ENCODE measurements at regions not wholly inside any gene's neighbourhood (a gene's known extent, or its start where the extent isn't known, plus 50 kb on each side); places are given as distances from the start of the nearest gene placed in this dataset.
A peak's percentile ranks its signal among the peaks of the same experiment; 100 is the strongest.
"Not testable (repeated sequence)": the region's sequence is repeated elsewhere in the genome, so short reads cannot be mapped to it uniquely, and the experiment has no call there.

GRCh38 chr3:75129101-75129500 is 514.6 kb upstream of the CNTN3 start:
- DNase-seq, result no peak

DNA sequence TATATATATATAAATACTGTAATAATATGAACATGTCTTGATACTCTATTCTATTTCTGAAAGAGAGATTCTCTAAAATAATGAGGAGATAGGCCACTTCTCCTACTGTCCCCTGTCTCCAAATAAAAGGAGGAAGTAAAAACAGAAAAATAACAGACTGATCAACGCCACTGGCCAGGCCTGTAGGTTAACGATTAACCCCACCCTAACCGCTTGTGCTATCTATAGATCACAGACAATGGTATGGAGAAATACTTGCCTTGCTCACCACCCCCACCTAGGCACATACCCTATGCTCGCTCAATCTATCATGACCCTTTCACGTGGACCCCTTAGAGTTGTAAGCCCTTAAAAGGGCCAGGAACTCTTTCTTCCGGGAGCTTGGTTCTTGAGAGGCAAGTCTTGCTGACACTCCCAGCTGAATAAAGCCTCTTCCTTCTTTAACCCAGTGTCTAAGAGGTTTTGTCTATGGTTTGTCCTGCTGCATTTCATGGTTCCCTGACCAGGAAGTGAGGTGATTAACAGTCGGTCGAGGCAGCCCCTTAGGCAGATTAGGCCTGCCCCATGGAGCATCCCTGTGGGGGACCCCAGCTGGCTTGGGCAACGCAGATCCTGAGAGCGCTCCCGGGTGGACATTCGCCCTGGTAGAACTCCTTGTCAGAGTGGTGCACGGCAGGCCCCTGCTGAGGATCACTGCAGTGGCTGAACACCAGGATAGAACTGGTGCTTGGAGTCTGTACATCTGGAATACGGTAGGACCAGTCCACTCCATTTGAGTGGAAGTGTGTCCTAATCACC is 521.8 kb upstream of the CNTN3 start:
- no peak for DNase-seq

- DNase-seq, result no peak
These were observed 523.9 kb upstream of the CNTN3 start for GRCh38 chr3:75138345-75138744.

DNA sequence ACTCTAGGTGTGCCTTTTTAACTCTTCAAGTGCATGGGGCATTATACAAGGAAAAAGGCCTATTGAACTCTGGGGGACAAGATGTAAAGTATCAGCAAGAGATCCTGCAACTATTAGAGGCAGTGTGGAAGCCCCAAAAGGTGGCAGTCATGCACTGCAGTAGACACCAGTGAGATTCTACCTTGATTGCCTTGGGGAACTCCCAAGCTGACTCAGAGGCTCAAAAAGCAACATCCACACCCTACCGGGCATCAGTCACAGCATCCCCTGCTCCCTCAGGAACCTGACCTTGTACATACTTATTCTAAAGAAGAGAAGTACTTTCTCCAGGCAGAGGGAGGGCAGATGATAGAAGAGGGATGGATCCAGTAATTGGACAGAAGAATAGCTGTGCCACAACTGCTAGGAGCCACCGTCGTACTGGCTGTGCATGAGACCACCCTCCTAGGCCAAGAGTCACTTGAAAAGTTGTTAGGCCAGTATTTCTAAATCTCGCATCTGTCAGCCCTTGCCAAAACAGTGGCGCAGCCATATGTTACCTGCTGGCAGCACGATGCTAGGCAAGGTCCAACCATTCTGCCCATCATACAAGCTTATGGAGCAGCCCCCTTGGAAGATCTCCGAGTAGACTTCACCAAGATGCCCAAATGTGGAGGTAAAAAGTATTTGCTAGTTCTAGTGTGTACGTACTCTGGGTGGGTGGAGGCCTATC is 523.1 kb upstream of the FRG2C start:
- no peak for DNase-seq

DNA sequence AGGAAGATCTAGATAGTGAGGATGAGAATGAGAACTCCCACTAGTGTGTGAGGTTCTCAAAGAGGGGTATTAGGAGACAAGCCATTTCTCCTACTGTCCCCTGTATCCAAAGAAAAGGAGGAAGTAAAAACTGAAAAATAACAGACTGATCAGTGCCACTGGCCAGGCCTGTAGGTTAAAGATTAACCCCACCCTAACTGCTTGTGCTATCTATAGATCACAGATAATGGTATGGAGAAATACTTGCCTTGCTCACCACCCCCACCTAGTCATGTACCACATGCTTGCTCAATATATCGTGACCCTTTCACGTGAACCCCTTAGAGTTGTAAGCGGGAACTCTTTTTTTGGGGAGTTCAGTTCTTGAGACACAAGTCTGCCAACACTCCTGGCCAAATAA is 519.7 kb upstream of the FRG2C start:
- no peak for DNase-seq

DNA sequence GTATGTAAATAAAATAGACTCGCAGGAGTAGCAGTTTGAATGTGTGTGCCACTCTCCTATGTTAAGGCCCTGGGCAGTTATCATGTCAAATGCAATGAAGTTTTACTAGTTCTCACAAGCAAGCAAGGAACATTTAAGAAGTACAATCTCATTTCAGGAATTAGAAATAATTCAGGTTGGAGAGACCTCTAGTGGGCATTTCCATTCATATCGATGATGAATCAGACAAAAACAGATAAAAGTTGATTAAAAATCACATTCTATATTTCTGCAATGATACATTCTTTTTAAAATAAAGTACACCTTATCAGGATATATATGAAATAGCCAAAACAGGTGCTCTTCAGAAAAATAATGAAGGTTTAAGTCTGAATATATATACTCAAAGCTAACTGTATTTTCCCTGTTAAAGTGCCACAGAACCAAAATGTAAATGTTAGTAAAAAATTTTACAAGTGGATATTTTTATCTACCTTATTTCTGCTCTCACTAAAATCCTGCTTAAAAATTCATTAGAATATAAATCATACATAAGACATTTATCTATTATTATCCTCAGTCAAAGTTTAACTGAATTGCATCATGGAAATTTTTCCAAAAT is 492.4 kb upstream of the FRG2C start:
- DNase-seq, result no peak

GRCh38 chr3:75176937-75177336 is 487.2 kb upstream of the FRG2C start:
- DNase-seq, result no peak

- no peak for DNase-seq
These were observed 483.7 kb upstream of the FRG2C start for GRCh38 chr3:75180235-75180944.

DNA sequence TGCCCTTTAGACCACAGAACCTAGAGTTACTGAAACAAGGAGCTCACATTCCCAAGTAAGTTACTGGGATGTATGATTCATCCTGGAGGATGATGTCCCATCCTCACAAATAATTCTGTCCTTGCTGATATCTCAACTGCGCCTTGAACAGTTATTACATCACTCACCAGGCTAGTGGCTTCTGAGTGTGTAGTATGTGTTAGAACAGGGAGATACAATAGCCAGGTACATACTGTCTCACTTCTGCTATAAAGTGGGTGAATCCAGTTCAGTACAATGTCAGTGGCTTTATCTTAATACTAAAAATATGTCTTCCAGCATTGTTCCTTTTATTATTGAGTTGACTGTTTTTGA is 483.2 kb upstream of the FRG2C start:
- no peak for DNase-seq

GRCh38 chr3:75188962-75189361 is 475.2 kb upstream of the FRG2C start:
- no peak for DNase-seq

GRCh38 chr3:75192146-75192616 is 471.9 kb upstream of the FRG2C start:
- DNase-seq, result peak; percentile 27 to 46

DNA sequence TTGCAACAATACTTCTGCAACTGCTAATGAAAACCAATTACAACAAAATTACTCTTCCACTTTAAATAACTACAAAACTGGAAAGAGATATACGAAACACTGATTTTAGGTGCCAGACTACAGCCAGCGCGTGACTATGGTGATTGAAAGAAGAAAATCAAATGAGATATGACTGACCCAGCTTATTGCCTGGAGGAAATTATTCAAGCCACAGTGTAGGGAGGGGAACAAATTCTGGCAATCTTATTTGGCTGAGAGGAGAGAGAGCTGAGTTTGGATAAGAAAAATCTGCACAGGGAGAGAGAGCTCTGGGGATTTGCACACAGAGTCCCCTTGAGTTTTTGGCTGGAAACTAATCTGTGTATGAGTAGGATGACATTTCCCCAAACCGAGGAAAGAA is 470.3 kb upstream of the FRG2C start:
- no peak for DNase-seq

DNA sequence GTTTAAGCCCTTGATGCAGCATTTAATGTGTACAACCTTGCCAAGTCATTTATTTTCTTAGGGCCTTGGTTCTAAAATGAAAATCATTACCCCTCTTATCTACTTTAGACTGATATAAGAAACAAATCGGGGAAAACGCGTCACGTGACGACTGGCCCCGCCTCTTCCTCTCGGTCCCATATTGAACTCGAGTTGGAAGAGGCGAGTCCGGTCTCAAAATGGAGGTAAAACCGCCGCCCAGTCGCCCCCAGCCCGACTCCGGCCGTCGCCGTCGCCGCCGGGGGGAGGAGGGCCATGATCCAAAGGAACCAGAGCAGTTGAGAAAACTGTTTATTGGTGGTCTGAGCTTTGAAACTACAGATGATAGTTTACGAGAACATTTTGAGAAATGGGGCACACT is 449.8 kb upstream of the FRG2C start:
- DNase-seq, result not testable (repeated sequence)

DNA sequence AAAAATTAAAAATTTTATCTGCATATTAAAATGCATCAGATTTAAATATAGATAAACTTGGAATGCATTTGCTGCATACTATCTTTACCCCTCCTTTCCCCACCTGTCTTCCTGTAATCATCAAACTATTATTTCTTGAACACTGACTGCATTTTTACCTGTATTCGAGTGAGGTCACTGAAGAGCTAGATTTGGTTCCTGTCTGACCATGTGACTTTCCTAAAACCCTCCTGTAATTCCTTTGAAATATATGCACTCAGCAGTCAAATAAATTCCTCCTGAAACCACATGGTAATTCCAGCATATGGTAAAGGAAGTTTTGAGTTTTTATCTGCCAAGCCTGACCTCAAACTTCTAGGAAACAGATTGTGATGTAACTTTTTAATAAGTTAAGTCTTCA is 445.6 kb upstream of the FRG2C start:
- DNase-seq, result no peak

GRCh38 chr3:75220932-75221331 is 443.2 kb upstream of the FRG2C start:
- DNase-seq, result no peak

DNA sequence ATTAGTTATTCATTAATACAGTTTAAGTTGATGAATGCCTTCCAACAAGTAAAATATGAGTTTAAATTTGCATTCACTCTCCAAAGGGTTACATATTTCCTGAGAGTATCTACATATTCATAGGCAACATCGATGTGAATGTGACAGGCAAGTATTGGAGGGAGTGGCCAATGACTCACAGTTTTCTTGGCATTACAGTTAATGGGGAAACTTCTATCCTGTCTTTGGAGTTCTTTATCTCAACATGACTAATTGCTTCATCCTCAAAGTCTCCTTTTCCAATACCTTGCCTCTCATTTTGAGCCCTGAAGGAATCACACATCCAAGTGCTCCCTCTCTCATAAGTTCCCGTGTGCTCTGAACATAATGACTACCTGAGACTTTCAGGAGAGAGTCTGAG is 439.7 kb upstream of the FRG2C start:
- no peak for DNase-seq

DNA sequence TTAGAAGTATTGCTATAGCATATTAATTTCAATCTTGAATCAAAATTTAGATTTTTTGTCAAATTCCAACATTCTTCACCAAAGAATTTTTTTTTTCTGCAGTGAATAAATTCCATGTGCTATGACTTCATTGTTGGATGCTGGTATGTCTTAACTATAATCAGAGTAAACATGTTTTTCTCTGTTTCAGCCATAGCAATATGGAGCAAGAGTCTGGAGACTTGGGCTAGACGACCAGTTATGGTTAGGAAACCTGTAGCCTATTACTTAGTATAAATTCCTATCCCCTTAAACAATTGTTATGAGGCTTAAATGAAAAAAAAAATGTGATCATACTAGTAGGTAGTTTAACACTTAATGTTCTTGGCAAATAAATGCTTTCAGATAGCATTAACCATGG is 431.9 kb upstream of the FRG2C start:
- no peak for DNase-seq

DNA sequence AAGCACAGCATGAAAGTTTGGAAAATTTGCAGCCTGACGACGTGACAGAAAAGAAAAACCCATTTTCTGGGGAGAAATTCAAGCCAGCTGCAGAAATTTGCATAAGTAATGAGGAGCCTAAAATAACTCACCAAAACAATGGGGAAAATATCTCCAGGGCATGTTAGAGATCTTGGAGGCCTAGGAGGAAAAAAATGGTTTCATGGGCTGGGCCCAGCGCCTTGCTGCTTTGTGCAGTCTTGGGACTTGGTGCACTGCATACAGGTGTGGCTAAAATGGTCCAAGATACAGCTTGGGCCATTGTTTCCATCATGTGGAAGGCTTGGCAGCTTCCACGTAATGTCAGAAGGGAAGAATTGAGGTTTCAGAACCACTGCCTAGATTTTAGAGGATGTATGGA is 428.5 kb upstream of the FRG2C start:
- DNase-seq, result no peak

- no peak for DNase-seq
These were observed 427.1 kb upstream of the FRG2C start for GRCh38 chr3:75237053-75237452.

DNA sequence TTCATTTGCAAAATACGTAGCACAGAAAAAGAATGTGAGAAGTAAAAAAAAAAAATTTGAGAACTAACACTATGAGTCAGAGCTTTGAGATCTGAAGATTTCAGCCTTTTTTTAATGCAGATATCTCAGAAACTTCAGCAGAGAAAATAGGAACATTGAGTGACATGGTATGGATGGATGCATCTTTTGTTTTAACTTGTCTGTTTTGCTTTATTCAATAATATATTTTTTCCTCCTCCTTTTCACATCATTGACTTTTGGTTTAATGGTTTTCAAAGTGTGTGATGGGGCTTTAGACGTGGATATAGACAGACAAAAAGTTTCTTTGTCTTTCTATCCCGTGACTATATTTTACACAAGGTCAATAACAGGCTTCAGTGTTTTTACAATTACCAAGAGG is 426.7 kb upstream of the FRG2C start:
- DNase-seq, result no peak

GRCh38 chr3:75241226-75241962 is 422.7 kb upstream of the FRG2C start:
- not testable (repeated sequence) for DNase-seq

GRCh38 chr3:75242012-75242735 is 422.0 kb upstream of the FRG2C start:
- no peak for DNase-seq
